ENCODE measurements at regions not wholly inside any gene's neighbourhood (a gene's known extent, or its start where the extent isn't known, plus 50 kb on each side); places are given as distances from the start of the nearest gene placed in this dataset.

DNA sequence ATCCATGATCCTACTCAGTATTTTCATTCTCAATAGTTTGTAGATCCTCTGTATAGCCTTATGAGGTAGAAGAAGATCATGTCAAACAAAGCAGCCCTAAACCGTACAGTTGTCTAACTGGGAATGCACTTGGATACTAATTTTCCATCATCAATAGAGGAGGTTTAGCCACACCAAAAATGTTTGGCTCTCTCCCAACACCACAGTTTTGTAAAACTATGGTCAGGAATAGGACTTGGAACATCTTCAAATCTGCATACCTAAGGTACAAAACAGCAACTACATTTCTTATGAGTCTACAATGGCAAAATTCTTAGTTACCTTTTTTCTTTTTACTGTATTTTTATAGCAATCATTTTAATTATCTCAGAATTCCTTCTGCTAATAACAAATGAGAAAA is 1001.6 kb downstream of the ROBO2 start:
- intact Hi-C loops (cut with DNase I) = no loop called here
- ATAC-seq = no peak
- no peak overlapping the region for H3K27ac ChIP-seq

GRCh38 chr3:78046566-78046965 is 1006.7 kb downstream of the ROBO2 start:
- Histone ChIP-seq H3K9me3 (no peaks in the 10 kb centered on the region), H3K27me3 (no peaks in the 10 kb centered on the region), H3K4me1 (no peaks in the 10 kb centered on the region), H3K36me3 (no peaks in the 10 kb centered on the region), H3K27ac (no peak overlapping the region), H3K4me3 (no peak overlapping the region)
- TF ChIP-seq, protein P1, sequence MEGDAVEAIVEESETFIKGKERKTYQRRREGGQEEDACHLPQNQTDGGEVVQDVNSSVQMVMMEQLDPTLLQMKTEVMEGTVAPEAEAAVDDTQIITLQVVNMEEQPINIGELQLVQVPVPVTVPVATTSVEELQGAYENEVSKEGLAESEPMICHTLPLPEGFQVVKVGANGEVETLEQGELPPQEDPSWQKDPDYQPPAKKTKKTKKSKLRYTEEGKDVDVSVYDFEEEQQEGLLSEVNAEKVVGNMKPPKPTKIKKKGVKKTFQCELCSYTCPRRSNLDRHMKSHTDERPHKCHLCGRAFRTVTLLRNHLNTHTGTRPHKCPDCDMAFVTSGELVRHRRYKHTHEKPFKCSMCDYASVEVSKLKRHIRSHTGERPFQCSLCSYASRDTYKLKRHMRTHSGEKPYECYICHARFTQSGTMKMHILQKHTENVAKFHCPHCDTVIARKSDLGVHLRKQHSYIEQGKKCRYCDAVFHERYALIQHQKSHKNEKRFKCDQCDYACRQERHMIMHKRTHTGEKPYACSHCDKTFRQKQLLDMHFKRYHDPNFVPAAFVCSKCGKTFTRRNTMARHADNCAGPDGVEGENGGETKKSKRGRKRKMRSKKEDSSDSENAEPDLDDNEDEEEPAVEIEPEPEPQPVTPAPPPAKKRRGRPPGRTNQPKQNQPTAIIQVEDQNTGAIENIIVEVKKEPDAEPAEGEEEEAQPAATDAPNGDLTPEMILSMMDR (IDR thresholded peaks at IDR 0.05) = no peak
- ATAC-seq (no peak), DNase-seq (no peak)
- intact Hi-C loops (cut with DNase I) = no loop called here

More for the DNA sequence above, 1001.6 kb downstream of the ROBO2 start:
- no peaks in the 10 kb centered on the region for H3K9me3 ChIP-seq
- no peaks in the 10 kb centered on the region for H3K36me3 ChIP-seq
- TF ChIP-seq, protein P1 (IDR thresholded peaks at IDR 0.05) = no peak
- H3K4me3 ChIP-seq = no peak overlapping the region
- DNase-seq = no peak
- no peaks in the 10 kb centered on the region for H3K4me1 ChIP-seq
- no peaks in the 10 kb centered on the region for H3K27me3 ChIP-seq

DNA sequence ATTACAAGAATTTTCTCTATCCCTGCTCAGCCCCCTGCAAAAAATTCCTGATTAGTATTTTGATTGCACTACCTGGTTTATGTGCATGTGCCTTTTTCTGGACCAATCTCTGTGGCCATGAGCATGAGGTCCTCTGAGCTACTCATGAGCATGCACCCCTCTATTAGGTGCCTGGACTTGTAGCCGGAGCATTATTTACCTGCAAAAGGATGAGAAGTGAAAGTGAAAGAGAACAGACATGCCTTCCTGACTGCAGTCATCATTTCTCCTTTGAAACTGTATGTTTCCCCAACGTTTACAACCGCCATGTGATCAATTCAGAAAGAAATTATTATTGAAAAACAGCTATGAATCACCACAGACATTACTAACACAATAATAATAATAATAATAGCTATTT is 1008.8 kb downstream of the ROBO2 start:
- Histone ChIP-seq H3K36me3 (no peaks in the 10 kb centered on the region), H3K27ac (no peak overlapping the region), H3K4me1 (no peaks in the 10 kb centered on the region), H3K9me3 (no peaks in the 10 kb centered on the region), H3K27me3 (no peaks in the 10 kb centered on the region), H3K4me3 (no peak overlapping the region)
- intact Hi-C loops (cut with DNase I) = no loop called here
- DNase-seq = no peak
- TF ChIP-seq, protein P1 (IDR thresholded peaks at IDR 0.05) = no peak
- no peak for ATAC-seq

GRCh38 chr3:78049521-78049920 is 1009.6 kb downstream of the ROBO2 start:
- Histone ChIP-seq H3K4me1 (no peaks in the 10 kb centered on the region), H3K9me3 (no peaks in the 10 kb centered on the region), H3K27me3 (no peaks in the 10 kb centered on the region), H3K36me3 (no peaks in the 10 kb centered on the region), H3K27ac (no peak overlapping the region), H3K4me3 (no peak overlapping the region)
- no peak for ATAC-seq
- TF ChIP-seq, protein P1 (IDR thresholded peaks at IDR 0.05) = no peak
- intact Hi-C loops (cut with DNase I) = no loop called here
- no peak for DNase-seq

- TF ChIP-seq, protein P1 (IDR thresholded peaks at IDR 0.05) = no peak
- no peak overlapping the region for H3K27ac ChIP-seq
- H3K9me3 ChIP-seq = no peaks in the 10 kb centered on the region
- DNase-seq (no peak), ATAC-seq (no peak)
- H3K36me3 ChIP-seq = no peaks in the 10 kb centered on the region
- intact Hi-C loops (cut with DNase I) = no loop called here
- no peaks in the 10 kb centered on the region for H3K27me3 ChIP-seq
- no peaks in the 10 kb centered on the region for H3K4me1 ChIP-seq
- H3K4me3 ChIP-seq = no peak overlapping the region
Measured at GRCh38 chr3:78050276-78051065, 1010.6 kb downstream of the ROBO2 start.

All from upper lobe of right lung (tissue), 1 donor.